ENCODE measurements at regions not wholly inside any gene's neighbourhood (a gene's known extent, or its start where the extent isn't known, plus 50 kb on each side); places are given as distances from the start of the nearest gene placed in this dataset.

GRCh38 chr15:35210370-35210769, 125.3 kb upstream of the NANOGP8 start:
- H3K4me2 ChIP-seq (ENCODE audit: low read length), result no peak overlapping the region
- H3K4me1 ChIP-seq (ENCODE audit: insufficient read depth, low read length, severe bottlenecking), result no peaks in the 10 kb centered on the region
- no peaks in the 10 kb centered on the region for H3K9me3 ChIP-seq (ENCODE audit: low read length)
- no peak overlapping the region for H3K9ac ChIP-seq (ENCODE audit: low read length)
- H3K9me2 ChIP-seq (ENCODE audit: low read depth, low read length), result no peaks in the 10 kb centered on the region
- H3K27me3 ChIP-seq (ENCODE audit: insufficient read depth, low read length), result no peaks in the 10 kb centered on the region
- no peaks in the 10 kb centered on the region for H3K36me3 ChIP-seq (ENCODE audit: insufficient read depth, low read length)
- no peaks in the 10 kb centered on the region for H3F3A ChIP-seq (ENCODE audit: insufficient read depth, low read length)
- no peak overlapping the region for H3K4me3 ChIP-seq (ENCODE audit: low read depth, low read length, poor library complexity, severe bottlenecking)
- no peak overlapping the region for H2AFZ ChIP-seq (ENCODE audit: low read length)
- TF ChIP-seq EZH2 (IDR thresholded peaks at IDR 0.05; ENCODE audit: borderline replicate concordance, low read length), result no peak
- TF ChIP-seq CTCF (IDR thresholded peaks at IDR 0.05; ENCODE audit: low read length), result no peak
- H3K79me2 ChIP-seq (ENCODE audit: insufficient read depth, low read length), result no peaks in the 10 kb centered on the region
- no peaks in the 10 kb centered on the region for H4K20me1 ChIP-seq (ENCODE audit: insufficient read depth, low read length)
- no peak overlapping the region for H3K27ac ChIP-seq (ENCODE audit: low read depth, low read length, poor library complexity, severe bottlenecking)

- no peaks in the 10 kb centered on the region for H3K36me3 ChIP-seq (ENCODE audit: insufficient read depth, low read length)
- no peak for TF ChIP-seq CTCF (IDR thresholded peaks at IDR 0.05; ENCODE audit: low read length)
- TF ChIP-seq EZH2 (IDR thresholded peaks at IDR 0.05; ENCODE audit: borderline replicate concordance, low read length), result no peak
- no peak overlapping the region for H3K27ac ChIP-seq (ENCODE audit: low read depth, low read length, poor library complexity, severe bottlenecking)
- no peaks in the 10 kb centered on the region for H3F3A ChIP-seq (ENCODE audit: insufficient read depth, low read length)
- no peaks in the 10 kb centered on the region for H3K9me3 ChIP-seq (ENCODE audit: low read length)
- H4K20me1 ChIP-seq (ENCODE audit: insufficient read depth, low read length), result no peaks in the 10 kb centered on the region
- no peak overlapping the region for H3K9ac ChIP-seq (ENCODE audit: low read length)
- H3K79me2 ChIP-seq (ENCODE audit: insufficient read depth, low read length), result no peaks in the 10 kb centered on the region
- H3K9me2 ChIP-seq (ENCODE audit: low read depth, low read length), result no peaks in the 10 kb centered on the region
- no peak overlapping the region for H2AFZ ChIP-seq (ENCODE audit: low read length)
- no peaks in the 10 kb centered on the region for H3K4me1 ChIP-seq (ENCODE audit: insufficient read depth, low read length, severe bottlenecking)
- no peak overlapping the region for H3K4me3 ChIP-seq (ENCODE audit: low read depth, low read length, poor library complexity, severe bottlenecking)
- no peak overlapping the region for H3K4me2 ChIP-seq (ENCODE audit: low read length)
- no peaks in the 10 kb centered on the region for H3K27me3 ChIP-seq (ENCODE audit: insufficient read depth, low read length)
These were observed 124.7 kb upstream of the NANOGP8 start for GRCh38 chr15:35209838-35210237.

- Histone ChIP-seq H3K27me3 (ENCODE audit: insufficient read depth, low read length) (no peaks in the 10 kb centered on the region), H3K9ac (ENCODE audit: low read length) (no peak overlapping the region), H3K9me2 (ENCODE audit: low read depth, low read length) (no peaks in the 10 kb centered on the region), H3K36me3 (ENCODE audit: insufficient read depth, low read length) (no peaks in the 10 kb centered on the region), H4K20me1 (ENCODE audit: insufficient read depth, low read length) (no peaks in the 10 kb centered on the region), H3K4me1 (ENCODE audit: insufficient read depth, low read length, severe bottlenecking) (no peaks in the 10 kb centered on the region), H3K27ac (ENCODE audit: low read depth, low read length, poor library complexity, severe bottlenecking) (no peak overlapping the region), H3F3A (ENCODE audit: insufficient read depth, low read length) (no peaks in the 10 kb centered on the region), H2AFZ (ENCODE audit: low read length) (no peak overlapping the region), H3K9me3 (ENCODE audit: low read length) (no peaks in the 10 kb centered on the region), H3K79me2 (ENCODE audit: insufficient read depth, low read length) (no peaks in the 10 kb centered on the region), H3K4me2 (ENCODE audit: low read length) (no peak overlapping the region), H3K4me3 (ENCODE audit: low read depth, low read length, poor library complexity, severe bottlenecking) (no peak overlapping the region)
- TF ChIP-seq CTCF (IDR thresholded peaks at IDR 0.05; ENCODE audit: low read length), result no peak
- TF ChIP-seq EZH2 (IDR thresholded peaks at IDR 0.05; ENCODE audit: borderline replicate concordance, low read length), result no peak
These were observed 123.3 kb upstream of the NANOGP8 start for GRCh38 chr15:35208353-35208752.

All from OCI-LY1 (cell line).